IPS DF 4.7 (cell line): ENCODE measurements at regions not wholly inside any gene's neighbourhood (a gene's known extent, or its start where the extent isn't known, plus 50 kb on each side); places are given as distances from the start of the nearest gene placed in this dataset.
"Not testable (repeated sequence)": the region's sequence is repeated elsewhere in the genome, so short reads cannot be mapped to it uniquely, and the experiment has no call there.

Source experiments
- DNase-seq: peaks from one replicate; pipeline ENCODE4 v3.0.0-alpha.2; 2013; ENCODE audit warnings: low spot score; ENCODE audit errors: extremely low read depth

DNA sequence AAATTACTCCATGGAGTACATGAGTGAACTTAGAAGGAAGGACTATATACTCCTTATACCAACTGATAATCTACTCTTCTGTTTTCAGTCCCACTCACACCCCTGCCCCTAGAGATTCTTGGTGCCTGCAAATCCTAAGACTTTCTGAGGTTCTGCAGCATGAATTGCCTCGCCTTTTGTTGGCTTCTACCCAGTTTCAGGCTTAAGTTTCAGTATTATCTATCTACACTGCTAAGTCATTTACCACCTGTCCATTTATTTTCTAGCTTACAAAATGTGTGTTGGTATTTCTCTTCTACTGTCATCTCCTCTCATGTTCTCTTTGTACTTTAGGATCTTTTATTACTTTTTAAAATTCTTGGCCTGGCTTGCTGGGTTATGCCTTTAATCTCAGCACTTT lies 94.4 kb upstream of the AMOT start:
- DNase-seq: no peak

DNA sequence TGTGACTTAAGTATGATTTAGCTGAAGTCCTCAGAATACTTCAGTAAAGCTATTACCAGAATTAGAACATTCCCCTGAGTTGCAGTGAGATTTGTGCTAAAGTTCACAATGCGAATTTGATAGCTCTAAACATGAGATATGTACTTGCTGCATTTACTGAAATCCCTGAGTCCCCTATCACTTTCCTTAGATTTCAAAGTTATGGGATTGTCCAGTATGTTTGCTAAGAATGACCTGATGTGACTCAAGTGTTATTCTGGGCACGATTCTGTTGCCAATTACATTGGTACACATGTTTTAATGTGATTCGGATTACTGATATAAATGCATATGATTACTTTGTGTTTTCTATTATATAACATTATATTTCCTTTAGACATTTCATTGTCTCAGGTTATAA lies 91.3 kb upstream of the AMOT start:
- no peak for DNase-seq

DNA sequence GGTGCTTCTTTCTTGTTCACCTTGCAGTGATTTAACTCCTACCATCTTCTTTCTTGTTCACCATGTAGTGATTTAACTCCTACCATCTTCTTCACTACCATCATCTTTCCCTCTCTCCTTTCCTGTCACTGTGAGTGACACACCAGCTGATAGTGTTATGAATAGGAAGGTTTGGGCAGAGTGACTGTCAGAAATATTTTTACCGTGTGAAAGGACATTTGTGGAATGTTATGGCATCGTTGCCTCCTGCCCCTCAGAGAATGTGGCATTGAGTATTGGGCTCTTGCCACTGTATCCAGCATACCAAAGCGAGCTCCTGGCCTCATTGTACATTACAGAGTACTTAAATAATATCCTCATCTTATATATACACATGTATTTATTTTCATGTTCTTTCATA lies 90.8 kb upstream of the AMOT start:
- no peak for DNase-seq

DNA sequence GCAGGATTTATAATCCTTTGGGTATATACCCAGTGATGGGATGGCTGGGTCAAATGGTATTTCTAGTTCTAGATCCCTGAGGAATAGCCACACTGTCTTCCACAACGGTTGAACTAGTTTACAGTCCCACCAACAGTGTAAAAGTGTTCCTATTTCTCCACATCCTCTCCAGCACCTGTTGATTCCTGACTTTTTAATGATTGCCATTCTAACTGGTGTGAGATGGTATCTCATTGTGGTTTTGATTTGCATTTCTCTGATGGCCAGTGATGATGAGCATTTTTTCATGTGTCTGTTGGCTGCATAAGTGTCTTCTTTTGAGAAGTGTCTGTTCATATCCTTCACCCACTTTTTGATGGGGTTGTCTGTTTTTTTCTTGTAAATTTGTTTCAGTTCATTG lies 82.8 kb upstream of the AMOT start:
- not testable (repeated sequence) for DNase-seq

DNA sequence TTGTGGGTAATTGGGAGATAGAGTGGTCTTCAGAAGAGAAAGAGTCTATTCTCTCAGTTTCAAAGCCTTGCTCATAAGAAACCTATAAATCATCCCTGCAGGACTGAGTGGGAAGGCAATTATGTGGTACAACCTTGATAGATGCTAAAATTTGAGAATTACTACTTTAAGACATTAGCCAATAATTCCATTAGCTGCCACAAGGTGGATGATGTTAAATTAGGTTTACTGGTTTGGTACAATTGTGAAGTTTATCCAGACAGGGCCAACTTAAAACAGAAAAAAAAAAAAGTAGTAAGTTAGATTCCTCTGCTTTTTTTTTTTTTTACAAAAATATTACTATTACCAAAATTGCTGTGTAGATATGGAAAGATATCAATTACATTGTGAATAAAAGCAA lies 73.2 kb upstream of the AMOT start:
- no peak for DNase-seq

DNA sequence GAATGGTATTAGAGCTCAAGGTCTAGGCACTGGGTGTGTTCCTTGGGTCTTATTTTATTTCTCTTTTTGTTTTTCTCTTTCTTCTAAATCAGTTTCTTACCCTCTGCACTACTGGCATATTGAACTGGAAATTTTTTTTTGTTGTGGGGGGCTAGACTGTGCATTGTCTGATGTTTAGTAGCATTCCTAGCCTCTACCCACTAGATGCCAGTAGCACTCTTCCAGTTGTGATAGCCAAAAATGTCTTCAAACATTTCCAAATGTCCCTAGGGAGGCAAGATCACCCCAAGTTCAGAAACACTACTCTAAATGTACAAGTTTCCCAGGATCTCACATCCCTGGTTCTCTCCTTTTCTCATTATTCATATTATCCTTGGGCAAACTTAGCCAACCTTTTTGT lies 69.8 kb upstream of the AMOT start:
- DNase-seq: no peak

DNA sequence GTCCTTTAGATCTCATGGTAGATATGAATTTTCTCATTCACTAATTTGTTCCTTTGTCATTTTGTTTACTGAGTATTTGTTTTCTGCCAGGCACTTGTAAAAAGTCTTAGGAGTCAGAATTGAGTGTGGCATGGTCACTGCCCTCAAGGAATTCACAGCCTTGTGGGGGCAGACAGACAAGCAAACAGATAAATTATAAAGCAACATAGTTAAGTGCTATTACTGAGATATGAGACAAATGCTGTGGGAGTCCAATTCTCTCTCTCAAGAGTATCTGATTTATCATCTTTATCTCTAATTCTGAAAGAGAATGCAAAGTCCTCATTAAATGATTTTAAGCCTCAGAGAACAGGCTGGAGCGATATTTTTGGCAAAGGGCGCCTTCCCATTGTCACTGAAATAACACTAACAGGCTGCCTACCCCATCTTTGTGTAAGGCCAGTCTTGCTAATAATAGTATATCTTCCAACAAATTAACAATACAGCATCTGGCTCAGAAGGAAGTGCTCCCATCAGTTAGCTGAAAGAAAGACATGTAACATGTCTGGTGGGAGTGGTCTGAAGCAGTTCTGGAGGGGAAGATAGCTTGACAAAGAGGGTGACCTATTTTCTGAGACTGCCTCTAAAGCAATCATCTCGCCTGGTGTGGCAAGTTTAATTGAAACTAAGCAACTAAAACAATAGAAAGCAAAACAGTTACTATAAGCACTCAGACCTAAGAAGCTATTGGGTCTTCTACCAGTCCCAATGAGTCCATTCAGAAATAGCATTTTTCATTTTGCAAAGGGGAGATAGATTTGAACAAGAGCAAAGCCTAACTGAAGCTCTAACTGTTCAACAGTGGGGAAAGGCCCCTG lies 61.5 kb upstream of the AMOT start:
- DNase-seq: no peak

DNA sequence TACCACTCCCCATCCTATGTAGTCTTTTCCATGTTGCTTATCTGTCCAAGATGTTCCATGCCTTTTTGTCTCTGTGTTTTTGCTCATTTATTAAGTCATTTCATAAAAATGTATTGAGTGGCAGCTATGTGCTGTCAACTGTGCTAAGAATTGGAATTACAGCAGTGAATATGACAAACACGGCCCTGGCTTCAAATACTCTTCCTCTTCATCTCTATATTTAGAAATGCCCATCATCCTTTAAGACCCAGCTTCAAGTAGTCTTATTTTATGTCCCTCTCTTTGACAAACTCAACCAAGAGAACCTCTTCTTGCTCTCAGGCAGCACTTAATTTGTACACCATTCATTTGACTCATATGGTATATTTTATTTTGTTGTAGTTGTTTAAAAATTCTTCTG lies 55.4 kb upstream of the AMOT start:
- DNase-seq: no peak
